GM12878 (cell line): ENCODE measurements at regions not wholly inside any gene's neighbourhood (a gene's known extent, or its start where the extent isn't known, plus 50 kb on each side); places are given as distances from the start of the nearest gene placed in this dataset.

Source experiments
- CTCF ChIP-seq, 3 experiments: IDR thresholded peaks in 2 of 3; conservative IDR thresholded peaks in 1 of 3; 2 replicates each; pipeline ENCODE4 v1.5.1; 2011; ENCODE audit warnings: low read depth in 3 of 3, low read length in 3 of 3, mild to moderate bottlenecking in 3 of 3, control low read depth in 2 of 3, moderate library complexity in 2 of 3, inconsistent platforms in 1 of 3, mixed read lengths in 1 of 3; ENCODE audit not compliant: control insufficient read depth in 2 of 3, insufficient read depth in 1 of 3; ENCODE audit errors: extremely low read depth in 1 of 3
- IRF3 ChIP-seq: fragments of 450-650 bp; IDR thresholded peaks from 2 replicates; pipeline ENCODE4 v1.6.1; 2014; ENCODE audit warnings: mild to moderate bottlenecking
- NR2C2 ChIP-seq: IDR thresholded peaks from 2 replicates; pipeline ENCODE4 v1.6.1; 2011; ENCODE audit warnings: borderline replicate concordance, low read depth; ENCODE audit not compliant: control insufficient read depth, insufficient read length
- PKNOX1 ChIP-seq: fragments of 450-650 bp; IDR thresholded peaks from 2 replicates; pipeline ENCODE4 v1.6.1; 2016; ENCODE audit warnings: mild to moderate bottlenecking
- POLR2AphosphoS5 ChIP-seq: IDR thresholded peaks from 2 replicates; pipeline ENCODE4 v1.6.1; 2011; ENCODE audit warnings: mild to moderate bottlenecking, low read length, inconsistent platforms
- RAD21 ChIP-seq: IDR thresholded peaks from 2 replicates; pipeline ENCODE4 v1.6.1; 2011; ENCODE audit warnings: mild to moderate bottlenecking, low read depth, low read length, moderate library complexity; ENCODE audit not compliant: insufficient read depth
- SUZ12 ChIP-seq: fragments of 200-600 bp; sonication (generic); IDR thresholded peaks from one replicate; pipeline ENCODE4 v1.6.1; 2018; ENCODE audit warnings: antibody characterized with exemption, mild to moderate bottlenecking; ENCODE audit not compliant: unreplicated experiment
- YY1 ChIP-seq: IDR thresholded peaks from 2 replicates; pipeline ENCODE4 v1.6.1; 2011; ENCODE audit warnings: low read depth, mild to moderate bottlenecking, low read length
- ZNF274 ChIP-seq: IDR thresholded peaks from one replicate; pipeline ENCODE4 v1.8.0; 2011; ENCODE audit not compliant: insufficient read length, insufficient read depth

GRCh38 chrX:13099121-13099520 lies 54.7 kb upstream of the FAM9C start:
- no peak for TF ChIP-seq CTCF (IDR thresholded peaks at IDR 0.05 in 2 of 3, conservative IDR thresholded peaks at IDR 0.05 in 1 of 3; ENCODE audit: control insufficient read depth in 2 of 3, extremely low read depth in 1 of 3, insufficient read depth in 1 of 3, low read depth in 3 of 3, low read length in 3 of 3)
- no peak for TF ChIP-seq POLR2AphosphoS5
- TF ChIP-seq PKNOX1, result no peak
- TF ChIP-seq SUZ12, result no peak
- no peak for TF ChIP-seq RAD21
- TF ChIP-seq YY1, result no peak
- no peak for TF ChIP-seq ZNF274
- TF ChIP-seq NR2C2, result no peak
- TF ChIP-seq IRF3, result no peak
